Skeletal muscle cell (primary cell): ENCODE measurements at regions not wholly inside any gene's neighbourhood (a gene's known extent, or its start where the extent isn't known, plus 50 kb on each side); places are given as distances from the start of the nearest gene placed in this dataset.
"Not testable (repeated sequence)": the region's sequence is repeated elsewhere in the genome, so short reads cannot be mapped to it uniquely, and the experiment has no call there.

Experiments
- DNase-seq: peaks from one replicate; pipeline ENCODE4 v3.0.0-alpha.2; 2010; ENCODE audit warnings: low read depth
- H3K4me3 ChIP-seq: 2 replicates; pipeline ENCODE4 v1.5.1; 2011; ENCODE audit warnings: low read depth, mild to moderate bottlenecking, control low read depth, low read length, moderate library complexity

DNA sequence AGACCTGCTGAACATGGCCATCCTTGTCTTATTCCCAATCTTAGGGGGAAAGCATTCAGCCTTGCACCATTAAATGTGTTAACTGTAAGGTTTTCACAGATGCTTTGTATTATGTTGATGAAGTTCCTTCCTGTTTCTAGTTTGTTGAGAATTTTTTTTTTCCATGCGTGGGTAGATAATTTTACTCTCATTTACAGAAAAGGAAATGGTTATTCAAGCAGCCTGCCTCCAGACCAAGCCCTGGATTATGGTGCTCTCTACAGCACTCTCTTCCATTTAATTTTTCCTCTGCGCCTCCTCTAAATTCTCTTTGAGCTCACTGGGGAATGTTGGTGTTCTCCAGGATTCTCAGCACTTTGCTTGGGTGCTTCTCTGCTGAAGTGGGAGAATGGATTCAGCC, 179.3 kb upstream of the PZP start:
- no peak overlapping the region for H3K4me3 ChIP-seq
- no peak for DNase-seq

DNA sequence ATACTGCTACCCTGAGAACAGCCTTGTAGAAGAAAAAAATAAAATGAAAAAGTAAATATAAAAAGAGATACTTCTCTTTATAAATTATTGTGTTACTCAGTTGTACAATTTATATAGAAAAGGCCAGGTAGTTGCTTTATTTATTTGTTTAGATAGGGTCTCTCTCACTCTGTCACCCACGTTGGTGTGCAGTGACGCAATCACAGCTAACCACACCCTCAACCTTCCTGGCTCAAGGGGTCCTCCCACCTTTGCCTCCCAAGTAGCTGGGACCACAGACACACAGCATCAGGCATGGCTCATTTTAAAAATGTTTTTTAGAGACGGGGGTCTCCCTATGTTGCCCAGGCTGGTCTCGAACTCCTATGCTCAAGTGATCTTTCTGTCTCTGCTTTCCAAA, 175.4 kb upstream of the PZP start:
- H3K4me3 ChIP-seq: no peak overlapping the region
- DNase-seq: no peak

DNA sequence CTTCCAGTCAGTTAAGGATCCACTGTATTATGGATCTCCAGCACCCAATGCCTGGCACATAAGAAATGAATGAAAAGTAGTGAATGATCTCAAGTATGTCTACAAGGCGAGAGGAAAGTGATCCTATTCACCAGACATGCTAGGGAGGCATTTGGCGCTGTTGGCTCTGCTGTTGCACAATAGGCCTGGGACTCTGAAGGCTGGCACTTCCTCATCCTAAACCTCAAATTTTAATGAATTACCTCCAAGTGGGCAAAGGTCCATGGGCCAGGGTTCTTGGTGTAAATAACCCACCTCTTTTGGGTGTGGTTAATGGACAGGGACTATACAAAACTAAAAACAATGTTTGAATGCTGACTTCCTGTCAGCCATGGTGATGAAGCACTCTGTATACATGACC, 173.4 kb upstream of the PZP start:
- no peak for DNase-seq

DNA sequence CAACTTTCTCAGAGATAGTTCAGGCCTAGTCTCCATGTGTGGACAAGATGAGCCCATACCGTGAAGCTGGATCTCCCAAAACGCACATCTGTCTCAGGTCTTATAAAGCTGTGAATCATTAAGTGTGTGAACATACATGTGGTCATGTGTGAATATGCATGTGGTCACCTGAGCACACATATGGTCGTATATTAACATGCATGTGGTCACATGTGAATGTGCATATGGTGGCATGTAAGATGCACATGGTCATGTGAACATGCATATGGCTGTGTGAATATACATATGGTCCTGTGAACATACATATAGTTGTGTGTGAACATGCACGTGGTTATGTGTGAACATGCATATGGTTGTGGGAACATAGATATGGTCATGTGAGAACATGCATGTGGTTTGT, 172.5 kb upstream of the PZP start:
- no peak overlapping the region for H3K4me3 ChIP-seq
- no peak for DNase-seq

More for the DNA sequence above, 173.4 kb upstream of the PZP start:
- no peak overlapping the region for H3K4me3 ChIP-seq

DNA sequence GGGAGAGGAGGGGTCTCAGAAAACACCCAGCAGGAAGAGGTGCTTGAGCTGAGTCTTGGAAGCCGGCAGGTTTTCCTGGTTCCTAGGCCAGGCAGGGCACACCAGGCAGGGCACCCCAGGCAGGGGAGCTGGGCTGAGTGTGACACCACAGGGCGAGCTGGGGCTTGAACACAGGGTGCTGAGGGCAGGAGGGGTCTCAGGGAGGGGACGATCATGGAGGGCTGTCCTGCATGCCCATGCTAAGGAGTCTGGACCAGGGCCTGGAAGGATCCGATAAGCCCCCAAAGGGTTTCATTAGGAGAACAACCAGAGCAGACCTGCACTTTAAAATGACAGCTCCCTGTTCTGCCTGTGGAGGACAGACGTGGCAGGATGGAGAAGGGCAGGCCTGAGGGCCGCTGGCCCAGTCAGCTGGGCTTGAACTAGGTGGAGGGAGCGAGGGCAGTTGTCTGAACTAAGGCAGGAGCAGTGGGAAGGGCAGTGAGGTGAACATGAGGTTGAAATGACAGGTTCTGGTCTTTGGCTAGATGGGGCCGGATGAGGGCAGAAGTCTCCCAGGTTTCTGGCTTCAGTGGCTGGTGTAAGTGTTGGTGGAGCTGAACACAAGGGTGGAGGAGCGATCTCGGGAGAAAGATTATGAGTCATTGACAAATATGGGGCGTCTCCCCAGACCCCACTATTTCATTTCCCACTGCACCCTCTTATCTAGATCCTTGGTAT, 171.0 kb upstream of the PZP start:
- no peak overlapping the region for H3K4me3 ChIP-seq
- no peak for DNase-seq

DNA sequence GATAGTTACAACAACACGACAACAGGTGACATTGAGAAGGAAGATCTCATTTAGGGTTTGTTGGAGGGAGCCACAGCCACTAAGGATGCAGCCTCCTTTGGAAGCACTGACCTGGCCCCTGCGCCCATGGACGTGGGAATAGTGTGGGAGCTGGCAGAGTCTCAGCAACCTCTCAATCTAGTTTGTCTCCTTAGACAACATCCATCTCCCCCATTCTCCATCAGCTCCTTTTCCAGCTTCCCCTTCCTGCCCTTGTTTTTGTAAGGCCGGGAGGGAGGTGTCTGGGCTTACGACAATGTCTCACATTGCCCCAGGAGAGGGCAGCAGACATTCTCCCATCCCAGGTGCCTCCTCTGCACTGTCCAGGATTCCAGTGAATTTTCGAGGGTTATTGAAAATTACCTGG, 170.2 kb upstream of the PZP start:
- H3K4me3 ChIP-seq: no peak overlapping the region
- no peak for DNase-seq

DNA sequence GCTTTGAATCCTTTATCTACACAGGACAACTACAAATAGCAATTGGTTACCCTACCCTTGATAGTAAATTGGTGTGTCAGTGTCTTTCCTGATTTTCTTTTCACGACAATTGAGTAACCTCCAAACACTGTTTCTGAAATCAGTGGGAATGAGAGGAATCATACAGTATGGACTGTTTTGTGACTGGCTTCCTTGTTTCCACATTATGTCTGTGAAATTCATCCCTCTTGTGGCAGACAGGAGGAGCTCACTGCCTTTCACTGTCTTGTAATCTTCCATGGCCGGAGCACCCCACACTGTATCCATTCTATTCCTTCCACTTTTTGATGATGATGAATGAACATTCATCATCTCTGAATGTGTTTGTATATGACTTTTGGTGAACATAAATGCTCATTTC, 164.0 kb upstream of the PZP start:
- no peak for DNase-seq

DNA sequence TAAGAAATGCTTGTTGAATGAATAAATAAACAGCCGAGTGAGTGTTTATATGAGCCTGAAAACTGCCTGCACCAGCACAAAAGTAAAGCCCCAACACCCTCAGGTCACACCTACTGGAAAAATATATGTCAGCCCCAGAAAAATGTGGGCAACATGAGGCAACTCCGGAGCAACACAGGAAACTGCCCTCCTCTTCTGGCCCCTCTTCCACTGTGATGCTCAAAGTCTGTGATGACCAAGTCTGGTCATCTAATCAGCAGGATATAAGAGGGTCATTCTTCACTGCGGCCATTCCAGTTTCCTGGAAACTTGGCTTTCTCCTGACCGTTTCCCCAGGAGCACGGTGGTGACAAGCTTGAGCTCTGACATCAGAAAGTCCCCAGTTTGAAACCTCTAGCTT, 159.6 kb upstream of the PZP start:
- no peak for DNase-seq
- no peak overlapping the region for H3K4me3 ChIP-seq

More for the DNA sequence above, 164.0 kb upstream of the PZP start:
- no peak overlapping the region for H3K4me3 ChIP-seq

DNA sequence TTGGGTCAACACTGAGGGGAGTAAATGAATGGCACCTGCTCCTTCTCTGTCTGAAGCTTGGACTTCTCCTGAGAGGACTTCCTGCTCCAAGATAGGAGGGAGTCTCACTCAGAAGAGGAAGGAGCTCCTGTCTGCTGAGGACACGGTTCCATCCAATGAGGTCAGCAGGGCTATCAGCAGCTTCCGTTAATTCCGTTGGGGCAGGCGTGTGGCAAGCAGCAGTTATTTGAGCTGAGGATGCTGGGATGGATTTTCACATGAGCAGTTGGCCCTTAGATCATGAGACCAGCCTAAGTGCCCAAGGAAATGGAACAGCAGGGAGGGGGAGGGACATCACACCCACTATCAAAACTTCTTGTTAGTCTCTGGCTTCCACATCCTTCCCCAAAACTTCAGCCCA, 159.0 kb upstream of the PZP start:
- H3K4me3 ChIP-seq: no peak overlapping the region
- no peak for DNase-seq

DNA sequence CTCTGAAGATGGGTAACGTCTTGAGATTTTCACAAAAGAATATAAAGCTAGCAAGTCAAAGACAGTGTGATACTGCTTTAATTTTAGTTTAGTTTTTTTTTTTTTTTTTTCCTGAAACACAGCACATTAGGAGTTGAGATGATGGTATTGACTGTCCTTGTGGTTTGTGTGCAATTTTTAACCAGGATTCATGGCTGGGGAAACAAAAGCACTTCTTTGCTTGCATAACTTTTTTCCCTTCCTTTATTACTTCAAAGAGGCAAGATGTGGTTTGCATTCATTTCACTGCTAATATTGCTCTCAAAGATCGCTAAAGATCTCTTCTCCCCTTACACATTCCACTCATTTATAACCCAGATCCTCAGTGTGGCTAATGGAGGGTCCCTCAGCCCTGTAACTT, 157.1 kb upstream of the PZP start:
- DNase-seq: no peak
- no peak overlapping the region for H3K4me3 ChIP-seq

DNA sequence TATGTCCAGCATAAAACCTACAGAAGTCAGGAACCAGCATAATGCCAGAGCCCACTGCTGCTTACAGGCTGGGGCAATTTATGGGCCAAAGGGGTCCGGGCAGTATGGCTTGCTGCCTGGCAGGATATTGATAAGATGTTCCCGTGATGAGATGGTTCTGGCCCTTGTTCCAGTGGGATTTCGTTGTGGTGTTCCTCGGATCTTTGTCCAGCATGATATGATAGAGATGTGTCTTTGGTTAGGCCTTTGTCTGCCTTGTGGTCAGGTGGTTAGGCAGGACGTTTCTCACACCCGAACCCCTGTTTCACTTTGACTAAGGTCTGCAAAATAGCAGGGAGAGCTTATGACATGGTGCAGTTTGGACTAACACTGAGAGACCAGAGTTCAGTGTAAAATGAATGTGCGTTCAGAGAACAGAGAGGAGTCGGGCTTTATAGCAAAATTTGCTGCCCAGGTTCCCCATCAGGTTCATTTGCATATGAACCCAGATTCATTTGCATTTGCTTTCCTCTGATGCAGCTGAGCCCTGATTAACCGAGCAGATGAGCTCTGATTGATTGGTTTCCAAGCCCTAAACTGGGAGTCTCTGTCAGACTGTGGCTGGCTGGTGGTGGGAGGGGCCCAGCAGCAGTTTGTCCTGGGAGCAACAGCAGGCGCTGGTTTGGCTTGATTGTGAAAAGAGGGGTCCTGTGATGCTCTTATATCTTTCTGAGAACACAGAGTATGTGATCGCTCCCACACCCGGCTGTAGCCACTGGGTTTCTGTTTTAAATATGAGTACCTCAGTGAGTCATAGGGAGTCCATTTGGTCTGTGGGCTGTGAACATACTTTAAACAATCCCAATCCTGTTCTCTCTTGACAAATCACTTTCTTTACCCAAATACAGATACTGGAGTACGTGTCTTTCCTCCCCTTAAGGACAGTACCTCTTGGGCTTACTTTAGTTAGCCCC, 156.3 kb upstream of the PZP start:
- peak; percentile 65 for DNase-seq
- peak overlapping the region; percentile 27 for H3K4me3 ChIP-seq

DNA sequence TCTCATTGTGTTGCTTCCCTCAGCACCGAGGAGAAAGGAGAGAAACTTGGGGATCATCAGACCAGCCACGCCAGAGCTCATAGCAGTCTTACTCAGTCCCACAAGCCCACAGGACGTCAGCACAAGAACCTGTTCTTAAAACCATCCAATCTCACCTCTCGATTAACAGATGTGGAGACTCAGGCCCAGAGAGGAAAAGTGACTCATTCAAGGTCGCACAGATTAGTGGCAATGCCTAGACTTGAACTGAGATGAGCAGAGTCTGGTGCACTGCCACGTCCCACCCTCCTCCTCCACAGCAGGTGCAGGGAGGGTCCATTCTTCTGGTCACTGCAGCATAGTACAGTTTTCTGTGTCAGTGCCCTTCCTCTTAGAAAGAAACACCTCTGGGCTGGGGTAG, 154.9 kb upstream of the PZP start:
- no peak overlapping the region for H3K4me3 ChIP-seq
- no peak for DNase-seq

DNA sequence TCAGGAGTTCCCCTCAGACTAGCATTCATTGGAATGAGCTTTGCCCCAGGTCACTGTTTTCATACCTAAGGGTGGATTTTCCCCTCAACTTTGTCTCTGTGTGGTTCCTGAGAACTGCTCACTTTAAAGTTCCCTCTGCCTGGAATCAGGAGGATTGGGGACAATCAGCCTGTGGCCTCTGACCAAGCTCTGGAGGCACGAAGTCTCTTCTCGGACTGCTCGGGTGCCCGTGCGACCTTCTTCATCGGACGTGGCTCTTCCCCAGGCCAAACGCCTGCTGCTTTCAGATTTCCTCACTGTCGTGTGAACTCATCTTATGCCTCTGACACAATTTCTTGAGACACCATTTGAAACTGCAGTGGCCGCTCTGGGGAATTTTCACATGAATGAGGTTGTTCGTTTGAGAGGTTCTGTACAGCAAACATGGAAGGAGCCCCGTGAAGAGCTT, 153.7 kb upstream of the PZP start:
- DNase-seq: no peak
- H3K4me3 ChIP-seq: no peak overlapping the region

DNA sequence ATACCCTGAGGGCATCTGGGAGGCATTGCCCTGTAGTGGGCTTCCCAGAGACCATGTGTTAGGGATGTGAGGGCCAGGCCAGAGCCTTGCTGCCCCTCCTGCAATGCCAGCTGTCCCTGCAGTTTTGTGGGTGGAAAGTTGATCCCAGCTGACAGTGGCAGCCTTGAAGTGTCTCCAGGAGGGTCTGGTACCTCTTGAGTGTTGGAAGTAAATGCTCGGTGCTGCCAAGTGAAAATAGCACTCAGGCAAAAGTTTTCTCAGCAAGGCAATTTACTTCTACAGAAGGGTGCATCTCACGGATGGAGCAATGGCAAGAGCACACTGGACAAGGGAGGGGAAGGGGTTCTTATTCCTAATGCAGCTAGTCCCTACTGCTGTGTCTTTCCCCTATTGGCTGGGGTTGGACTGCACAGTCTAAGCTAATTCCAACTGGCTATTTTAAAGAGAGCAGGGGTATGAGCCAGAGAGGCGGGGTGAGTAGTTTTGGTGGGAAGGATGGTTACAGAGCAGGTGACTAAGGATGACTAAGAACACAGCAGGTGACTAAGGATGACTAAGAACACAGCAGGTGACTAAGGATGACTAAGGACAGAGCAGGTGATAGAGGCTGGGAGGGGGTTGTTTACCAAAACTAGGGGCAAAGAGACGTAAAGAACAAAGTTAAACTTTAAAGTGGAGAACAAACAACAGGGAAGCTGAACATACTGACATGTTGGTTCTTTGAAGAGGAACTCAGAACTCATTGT, 146.0 kb upstream of the PZP start:
- not testable (repeated sequence) for DNase-seq, H3K4me3 ChIP-seq

DNA sequence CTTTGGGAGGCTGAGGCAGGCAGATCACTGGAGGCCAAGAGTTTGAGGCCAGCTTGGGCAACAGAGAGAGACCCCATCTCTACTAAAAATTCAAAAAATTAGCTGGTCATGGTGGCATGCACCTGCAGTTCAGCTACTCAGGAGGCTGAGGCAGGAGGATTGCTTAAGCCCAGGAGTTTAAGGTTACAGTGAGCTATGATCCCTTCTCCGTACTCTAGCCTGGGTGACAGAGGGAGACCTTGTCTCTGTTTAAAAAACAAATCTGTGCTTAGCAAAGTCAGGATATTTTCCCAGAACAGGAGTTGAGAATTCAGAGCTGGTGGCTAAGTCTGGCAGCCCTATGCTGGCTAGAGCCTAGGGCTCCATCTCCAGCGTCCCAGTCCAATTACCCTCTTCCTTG, 142.9 kb upstream of the PZP start:
- H3K4me3 ChIP-seq: no peak overlapping the region
- no peak for DNase-seq

DNA sequence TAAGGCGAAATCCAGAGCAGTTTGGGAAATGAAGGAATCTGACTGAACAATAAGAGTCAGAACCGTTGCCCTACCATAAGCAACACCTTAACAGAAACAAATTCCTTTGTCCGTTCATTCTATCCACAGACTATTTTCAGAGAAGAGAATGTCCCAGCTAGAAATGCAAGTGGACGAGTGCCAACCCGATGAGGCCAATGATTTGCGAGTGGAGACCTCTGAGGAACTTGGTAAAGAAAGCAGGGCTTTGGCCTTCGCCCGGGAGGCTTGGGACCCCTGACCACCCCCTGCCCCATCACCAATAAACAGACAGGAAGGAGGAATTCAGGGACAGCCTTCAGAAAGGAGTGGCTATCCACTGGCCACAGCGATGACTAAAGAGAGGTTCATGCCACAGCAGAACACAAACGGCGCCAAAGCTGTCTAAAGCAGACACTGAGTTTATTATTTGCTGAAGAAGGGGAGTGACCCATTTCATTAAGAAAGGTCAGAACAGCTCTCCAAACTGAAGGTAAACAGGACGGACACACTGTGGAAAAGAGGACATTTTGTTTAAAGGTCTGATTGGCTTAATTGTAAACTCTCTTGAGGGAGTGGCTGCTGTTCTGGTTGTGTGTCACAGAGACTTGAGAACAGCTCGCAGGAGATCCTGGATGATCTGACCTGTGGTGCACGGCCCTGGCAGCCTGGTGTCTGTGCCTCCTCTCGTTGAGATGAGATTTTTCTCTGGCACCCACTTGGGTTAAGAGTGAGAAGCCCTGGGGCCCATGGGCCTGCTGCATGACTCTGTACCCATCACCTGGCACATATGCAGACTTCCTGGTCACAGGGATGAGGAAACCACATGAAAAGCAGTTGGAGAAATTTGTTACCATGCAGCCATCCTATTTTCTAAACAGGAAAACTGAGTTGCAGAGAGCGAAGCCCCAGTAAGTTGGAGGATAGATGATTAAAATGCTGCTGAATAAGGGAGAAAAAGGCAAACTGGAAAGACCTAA, 142.0 kb upstream of the PZP start:
- no peak overlapping the region for H3K4me3 ChIP-seq
- DNase-seq: no peak

DNA sequence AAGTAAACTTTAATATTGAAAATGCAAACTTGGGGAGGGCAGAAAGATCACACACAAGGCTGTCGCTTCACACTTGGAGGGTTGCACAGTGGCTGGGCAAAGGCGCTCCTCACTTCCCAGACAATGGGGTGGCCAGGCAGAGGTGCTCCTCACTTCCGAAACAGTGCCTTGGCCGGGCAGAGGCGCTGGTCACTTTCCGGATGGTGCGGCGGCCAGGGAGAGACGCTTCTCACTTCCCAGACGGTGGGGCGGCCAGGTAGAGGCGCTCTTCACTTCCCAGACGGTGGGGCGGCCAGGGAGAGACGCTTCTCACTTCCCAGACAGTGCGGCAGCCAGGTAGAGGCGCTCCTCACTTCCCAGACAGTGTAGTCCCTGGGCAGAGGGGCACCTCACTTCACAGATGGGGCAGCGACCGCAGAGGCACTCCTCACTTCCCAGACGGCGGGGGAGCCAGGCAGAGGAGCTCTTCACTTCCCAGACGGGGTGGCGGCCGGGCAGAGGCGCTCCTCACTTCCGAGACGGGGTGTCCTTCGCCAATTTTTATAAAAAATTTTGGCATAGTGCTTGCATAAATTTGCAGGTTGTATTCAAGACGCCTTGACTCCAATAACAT, 140.8 kb upstream of the PZP start:
- H3K4me3 ChIP-seq: no peak overlapping the region
- DNase-seq: no peak

DNA sequence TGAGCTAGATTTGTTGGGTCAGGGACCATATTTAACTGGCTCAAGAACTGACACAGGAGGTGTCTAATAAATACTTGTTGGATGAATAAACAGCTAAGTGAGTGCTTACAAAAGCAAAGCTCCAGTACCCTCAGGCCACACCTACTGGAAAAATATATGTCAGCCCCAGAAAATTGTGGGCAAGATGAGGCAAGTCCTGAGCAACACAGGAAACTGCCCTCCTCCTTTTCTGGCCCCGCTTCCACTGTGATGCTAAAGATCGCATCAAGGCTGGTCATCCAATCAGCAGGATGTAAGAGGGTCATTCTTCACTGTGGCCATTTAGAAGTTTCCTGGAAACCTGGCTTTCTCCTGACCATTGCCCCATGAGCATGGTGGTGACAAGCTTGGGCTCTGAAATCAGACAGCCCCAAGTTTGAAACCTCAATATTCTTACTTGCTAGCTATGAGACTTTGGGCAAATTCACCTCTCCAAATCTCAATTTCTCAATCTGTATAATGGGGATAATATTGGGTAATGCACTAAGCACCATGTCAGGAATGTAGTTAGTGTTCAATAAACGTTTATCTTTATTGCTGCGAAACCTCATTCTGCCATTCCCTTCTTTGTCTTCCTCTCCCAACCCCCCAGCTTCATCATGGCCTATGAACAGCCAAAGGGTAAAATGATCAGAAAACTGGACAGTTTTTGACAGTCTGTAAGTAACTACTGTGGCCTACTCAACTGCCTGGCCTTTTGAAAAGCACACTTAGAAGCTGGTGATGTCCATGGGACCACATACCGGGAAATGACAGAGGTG, 139.3 kb upstream of the PZP start:
- no peak overlapping the region for H3K4me3 ChIP-seq
- DNase-seq: peak; percentile 13
